Esophagus muscularis mucosa (tissue), 4 donors: ENCODE measurements at regions not wholly inside any gene's neighbourhood (a gene's known extent, or its start where the extent isn't known, plus 50 kb on each side); places are given as distances from the start of the nearest gene placed in this dataset.

Source experiments
- DNase-seq: peaks from one replicate; pipeline ENCODE4 v3.0.0-alpha.2; 2017; ENCODE audit errors: extremely low spot score
- H3K27ac ChIP-seq, 4 donors: fragments of 200-600 bp; sonication (generic); replicated peaks in 1 of 4; 1 replicate in 3 of 4; 2 replicates in 1 of 4; pipeline ENCODE4 v1.5.1; 2016 to 2019; ENCODE audit warnings: mild to moderate bottlenecking in 1 of 4
- H3K27me3 ChIP-seq, 4 donors: fragments of 200-600 bp; sonication (generic); one replicate each; pipeline versions ENCODE4 v1.5.1 to v1.6.0; 2016 to 2019
- H3K36me3 ChIP-seq, 4 donors: fragments of 200-600 bp; sonication (generic); one replicate each; pipeline ENCODE4 v1.5.1; 2016 to 2019
- H3K4me1 ChIP-seq, 4 donors: fragments of 200-600 bp; sonication (generic); one replicate each; pipeline ENCODE4 v1.5.1; 2016 to 2019
- H3K4me3 ChIP-seq, 4 donors: fragments of 200-600 bp; sonication (generic); 1 replicate in 2 of 4; 2 replicates in 2 of 4; pipeline ENCODE4 v1.5.1; 2016 to 2019; ENCODE audit warnings: mild to moderate bottlenecking in 4 of 4, moderate library complexity in 1 of 4
- H3K9me3 ChIP-seq, 4 donors: fragments of 200-600 bp; sonication (generic); 1 replicate in 3 of 4; 2 replicates in 1 of 4; pipeline ENCODE4 v1.5.1; 2016 to 2019
- EP300 ChIP-seq: sonication (generic); formaldehyde crosslinking; IDR thresholded peaks from one replicate; pipeline ENCODE4 v1.6.1; 2017; ENCODE audit warnings: antibody characterized with exemption
- POLR2A ChIP-seq: fragments of 450-650 bp; IDR thresholded peaks from one replicate; pipeline ENCODE4 v1.6.1; 2017; ENCODE audit warnings: antibody characterized with exemption, moderate library complexity, mild to moderate bottlenecking, low read depth
- POLR2AphosphoS5 ChIP-seq, 2 donors: sonication (generic); formaldehyde crosslinking; IDR thresholded peaks; one replicate each; pipeline ENCODE4 v1.6.1; 2017; ENCODE audit warnings: antibody characterized with exemption in 2 of 2
- WGBS: methylation state at CpG from one replicate; pipeline ENCODE4 v1.1.5; 2018; 5-methylcytosine and 5-hydroxymethylcytosine counted together
- intact Hi-C: fragments of 100-400 bp; cut with DNase I; formaldehyde crosslinking; loops from one replicate; pipeline ENCODE4 v1.15.1; 2023
- TF ChIP-seq, protein P1 (sequence below), 3 experiments: fragments of 200-600 bp in 2 of 3; fragments of 450-650 bp in 1 of 3; sonication (generic) in 2 of 3; IDR thresholded peaks; one replicate each; pipeline ENCODE4 v1.5.1; 2017 to 2019; ENCODE audit warnings: antibody characterized with exemption in 3 of 3, mild to moderate bottlenecking in 2 of 3, moderate library complexity in 1 of 3

DNA sequence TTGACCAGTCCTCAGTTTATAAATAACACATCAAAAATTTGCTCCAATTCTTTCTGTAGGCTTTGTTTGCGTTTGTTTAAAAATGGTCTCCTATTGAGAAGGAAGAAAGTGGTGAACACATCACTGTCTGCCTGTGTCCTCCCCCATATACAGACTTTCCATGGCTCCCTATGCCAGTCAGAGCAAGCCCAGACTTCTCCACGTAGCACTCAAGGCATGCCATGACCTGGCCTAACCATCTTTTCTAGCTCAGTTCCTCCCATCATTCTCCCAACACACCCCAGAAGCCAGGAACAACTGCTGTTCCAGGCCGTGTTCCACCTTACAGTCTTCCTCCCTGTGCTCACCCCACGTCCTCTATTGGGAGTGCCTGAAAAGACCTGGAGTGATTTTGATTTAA lies 129.6 kb upstream of the ZNF618 start:
- 67% methylated on average over 4 of the region's 4 CpGs for WGBS
- intact Hi-C loops, result no loop called here
- peak; percentile 17 for DNase-seq

DNA sequence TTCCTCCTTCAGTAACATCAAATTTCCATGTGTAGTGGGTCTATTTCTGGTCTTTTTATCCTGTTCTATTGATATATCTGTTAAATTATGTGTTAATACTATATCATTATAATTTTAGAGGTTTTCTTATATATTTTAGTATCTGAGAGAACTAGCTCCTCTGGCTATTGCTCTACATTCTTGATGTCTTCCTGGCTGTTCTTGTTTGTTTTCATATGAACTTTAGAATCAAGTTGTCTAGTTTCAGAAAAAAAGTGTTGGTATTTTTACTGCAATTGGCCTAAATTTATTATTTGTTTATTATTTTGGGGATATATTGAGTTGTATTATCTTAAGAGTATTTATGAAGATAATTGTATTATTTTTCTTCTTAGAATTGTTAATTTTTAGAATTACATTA lies 128.0 kb upstream of the ZNF618 start:
- DNase-seq, result no peak
- Histone ChIP-seq H3K27ac (no peak overlapping the region), H3K4me3 (no peak overlapping the region), H3K4me1 (no peaks in the 10 kb centered on the region), H3K36me3 (no peaks in the 10 kb centered on the region), H3K27me3 (peaks cover 0 to 21% (median 0%) of the 10 kb centered on the region in 4 donors), H3K9me3 (peaks cover 0 to 18% (median 12%) of the 10 kb centered on the region in 4 donors)
- TF ChIP-seq POLR2AphosphoS5 (IDR thresholded peaks at IDR 0.05) (no peak), POLR2A (no peak), EP300 (no peak)
- TF ChIP-seq, protein P1, sequence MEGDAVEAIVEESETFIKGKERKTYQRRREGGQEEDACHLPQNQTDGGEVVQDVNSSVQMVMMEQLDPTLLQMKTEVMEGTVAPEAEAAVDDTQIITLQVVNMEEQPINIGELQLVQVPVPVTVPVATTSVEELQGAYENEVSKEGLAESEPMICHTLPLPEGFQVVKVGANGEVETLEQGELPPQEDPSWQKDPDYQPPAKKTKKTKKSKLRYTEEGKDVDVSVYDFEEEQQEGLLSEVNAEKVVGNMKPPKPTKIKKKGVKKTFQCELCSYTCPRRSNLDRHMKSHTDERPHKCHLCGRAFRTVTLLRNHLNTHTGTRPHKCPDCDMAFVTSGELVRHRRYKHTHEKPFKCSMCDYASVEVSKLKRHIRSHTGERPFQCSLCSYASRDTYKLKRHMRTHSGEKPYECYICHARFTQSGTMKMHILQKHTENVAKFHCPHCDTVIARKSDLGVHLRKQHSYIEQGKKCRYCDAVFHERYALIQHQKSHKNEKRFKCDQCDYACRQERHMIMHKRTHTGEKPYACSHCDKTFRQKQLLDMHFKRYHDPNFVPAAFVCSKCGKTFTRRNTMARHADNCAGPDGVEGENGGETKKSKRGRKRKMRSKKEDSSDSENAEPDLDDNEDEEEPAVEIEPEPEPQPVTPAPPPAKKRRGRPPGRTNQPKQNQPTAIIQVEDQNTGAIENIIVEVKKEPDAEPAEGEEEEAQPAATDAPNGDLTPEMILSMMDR (IDR thresholded peaks at IDR 0.05), result no peak
- intact Hi-C loops, result no loop called here

More for the DNA sequence above, 129.6 kb upstream of the ZNF618 start:
- H3K36me3 ChIP-seq, result no peaks in the 10 kb centered on the region
- no peak overlapping the region for H3K27ac ChIP-seq
- H3K4me3 ChIP-seq, result no peak overlapping the region
- H3K27me3 ChIP-seq, result peaks cover 0 to 31% (median 0%) of the 10 kb centered on the region in 4 donors
- no peaks in the 10 kb centered on the region for H3K4me1 ChIP-seq
- TF ChIP-seq POLR2A (no peak), EP300 (no peak), POLR2AphosphoS5 (IDR thresholded peaks at IDR 0.05) (no peak)
- TF ChIP-seq, protein P1 (IDR thresholded peaks at IDR 0.05), result no peak
- peaks cover 0 to 18% (median 12%) of the 10 kb centered on the region in 4 donors for H3K9me3 ChIP-seq

DNA sequence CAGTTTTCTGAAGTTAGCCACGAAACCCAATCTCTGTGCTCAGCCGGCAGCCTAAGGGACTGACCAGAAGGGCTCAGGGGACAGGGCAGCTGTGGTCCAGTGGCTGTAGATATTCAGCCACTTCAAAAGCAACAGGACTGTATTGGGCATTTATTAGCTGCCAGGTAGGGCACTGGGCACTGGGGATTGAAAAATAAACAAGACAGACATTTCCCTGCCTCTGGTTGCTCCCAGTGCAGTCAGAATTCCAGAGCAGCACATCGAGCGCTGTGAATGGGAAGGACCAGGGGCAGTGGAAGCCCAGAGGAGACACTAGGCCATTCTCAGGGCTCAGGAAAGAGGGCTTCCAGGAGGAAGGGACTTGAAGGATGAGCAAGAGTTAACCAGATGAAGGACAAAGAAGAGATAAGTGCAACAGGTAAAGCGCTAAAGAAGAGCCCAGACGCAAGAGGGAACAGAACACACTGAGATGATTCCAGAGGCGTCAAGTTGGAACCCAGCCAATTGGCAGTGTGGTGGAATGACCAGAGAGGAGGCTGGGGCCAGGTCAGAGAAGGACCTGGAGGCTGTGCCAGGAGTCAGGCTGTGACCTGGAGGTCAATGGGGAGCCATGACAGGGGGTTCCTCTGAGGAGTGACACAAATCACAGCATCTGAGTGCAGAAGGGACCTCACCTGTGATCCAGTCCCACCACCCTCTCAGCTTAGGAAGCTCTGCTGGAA lies 122.5 kb upstream of the ZNF618 start:
- peaks cover 0 to 19% (median 0%) of the 10 kb centered on the region in 4 donors for H3K27me3 ChIP-seq
- no peaks in the 10 kb centered on the region for H3K36me3 ChIP-seq
- no peak overlapping the region for H3K4me3 ChIP-seq
- TF ChIP-seq POLR2A, result no peak
- TF ChIP-seq, protein P1 (IDR thresholded peaks at IDR 0.05), result no peak
- no peak for TF ChIP-seq EP300
- no peak for TF ChIP-seq POLR2AphosphoS5 (IDR thresholded peaks at IDR 0.05)
- no peak overlapping the region for H3K27ac ChIP-seq
- DNase-seq, result peak; percentile 47
- no peaks in the 10 kb centered on the region for H3K4me1 ChIP-seq
- intact Hi-C loops, result no loop called here
- peaks cover 0 to 9% (median 2%) of the 10 kb centered on the region in 4 donors for H3K9me3 ChIP-seq
- 67% methylated on average over 7 of the region's 7 CpGs for WGBS

DNA sequence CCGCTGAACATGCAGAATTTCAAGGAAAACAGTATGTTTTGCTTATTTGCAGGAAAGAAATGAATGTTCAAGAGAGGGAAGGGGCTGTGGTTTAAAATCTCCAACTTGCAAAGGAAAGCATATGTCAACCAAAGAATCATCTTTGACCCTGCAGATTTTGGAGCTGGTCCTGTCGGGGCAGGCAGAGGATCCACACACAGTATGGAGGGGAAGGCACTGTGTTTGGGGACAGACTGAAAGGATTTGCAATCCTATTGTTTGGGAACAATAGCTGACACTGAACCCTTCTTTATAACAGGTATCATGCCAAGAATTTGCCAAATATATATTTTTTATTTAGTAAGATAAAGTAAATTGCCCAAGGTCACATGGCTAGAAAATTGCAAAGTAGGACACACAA lies 121.4 kb upstream of the ZNF618 start:
- Histone ChIP-seq H3K36me3 (no peaks in the 10 kb centered on the region), H3K9me3 (peaks cover 0 to 7% (median under 1%) of the 10 kb centered on the region in 4 donors), H3K4me1 (no peaks in the 10 kb centered on the region), H3K4me3 (no peak overlapping the region), H3K27me3 (peaks cover 0 to 19% (median 0%) of the 10 kb centered on the region in 4 donors), H3K27ac (no peak overlapping the region)
- TF ChIP-seq, protein P1 (IDR thresholded peaks at IDR 0.05), result no peak
- TF ChIP-seq POLR2A (no peak), POLR2AphosphoS5 (IDR thresholded peaks at IDR 0.05) (no peak), EP300 (no peak)
- 77% methylated on average over 2 of the region's 2 CpGs for WGBS
- DNase-seq, result no peak
- intact Hi-C loops, result no loop called here

DNA sequence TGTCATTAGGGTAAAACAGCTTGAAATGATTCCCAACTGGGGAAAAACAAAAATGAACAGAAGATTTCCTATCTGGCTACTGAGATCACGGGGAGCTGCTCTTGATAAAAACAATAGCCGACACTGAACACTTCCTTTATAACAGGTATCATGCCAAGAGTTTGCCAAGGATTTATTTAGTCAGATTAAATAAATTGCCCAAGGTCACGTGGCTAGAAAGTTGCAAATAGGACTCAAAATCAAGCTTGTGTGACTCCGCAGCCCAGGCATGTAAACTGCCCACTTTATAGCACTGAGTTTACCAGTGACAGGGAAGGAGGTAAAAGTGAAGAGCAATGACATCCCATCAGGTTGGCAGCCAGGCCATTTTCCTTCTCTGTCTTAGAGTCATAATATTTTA lies 120.7 kb upstream of the ZNF618 start:
- Histone ChIP-seq H3K36me3 (no peaks in the 10 kb centered on the region), H3K9me3 (peaks cover 0 to 10% (median 3%) of the 10 kb centered on the region in 4 donors), H3K27ac (no peak overlapping the region), H3K4me1 (no peaks in the 10 kb centered on the region), H3K4me3 (no peak overlapping the region), H3K27me3 (peaks cover 0 to 19% (median 0%) of the 10 kb centered on the region in 4 donors)
- intact Hi-C loops, result no loop called here
- DNase-seq, result peak; percentile 24
- TF ChIP-seq, protein P1 (IDR thresholded peaks at IDR 0.05), result no peak
- no peak for TF ChIP-seq POLR2A
- TF ChIP-seq EP300, result no peak
- no peak for TF ChIP-seq POLR2AphosphoS5 (IDR thresholded peaks at IDR 0.05)
- WGBS, result 66% methylated on average over 4 of the region's 4 CpGs
